Kidney epithelial cell (primary cell): ENCODE measurements at regions not wholly inside any gene's neighbourhood (a gene's known extent, or its start where the extent isn't known, plus 50 kb on each side); places are given as distances from the start of the nearest gene placed in this dataset.

Experiments
- DNase-seq: peaks from one replicate; pipeline ENCODE4 v3.0.0-alpha.2; 2010; ENCODE audit warnings: low read depth
- H3K27me3 ChIP-seq: 2 replicates; pipeline ENCODE4 v1.6.0; 2011; ENCODE audit warnings: low read length; ENCODE audit not compliant: control insufficient read depth, insufficient read depth
- H3K36me3 ChIP-seq: 2 replicates; pipeline ENCODE4 v1.5.1; 2011; ENCODE audit warnings: low read length; ENCODE audit not compliant: control insufficient read depth, insufficient read depth
- H3K4me3 ChIP-seq: 2 replicates; pipeline ENCODE4 v1.5.1; 2011; ENCODE audit warnings: low read depth, mild to moderate bottlenecking, control low read depth, low read length
- CTCF ChIP-seq: IDR thresholded peaks from 2 replicates; pipeline ENCODE4 v1.5.1; 2011; ENCODE audit warnings: mild to moderate bottlenecking, moderate library complexity, low read length, control low read depth, inconsistent platforms; ENCODE audit not compliant: insufficient read depth, poor library complexity, severe bottlenecking

- H3K4me3 ChIP-seq: no peak overlapping the region
- no peak for TF ChIP-seq CTCF
- no peaks in the 10 kb centered on the region for H3K27me3 ChIP-seq
- no peak for DNase-seq
- no peaks in the 10 kb centered on the region for H3K36me3 ChIP-seq
Measured at GRCh38 chr2:6498841-6499240, 366.9 kb downstream of the CMPK2 start.

GRCh38 chr2:6499691-6500090 is 366.0 kb downstream of the CMPK2 start:
- DNase-seq: no peak
- no peaks in the 10 kb centered on the region for H3K27me3 ChIP-seq
- H3K36me3 ChIP-seq: no peaks in the 10 kb centered on the region
- no peak overlapping the region for H3K4me3 ChIP-seq
- TF ChIP-seq CTCF: no peak

- peak; percentile 67 for DNase-seq
- H3K4me3 ChIP-seq: no peak overlapping the region
- no peaks in the 10 kb centered on the region for H3K27me3 ChIP-seq
- no peak for TF ChIP-seq CTCF
- H3K36me3 ChIP-seq: no peaks in the 10 kb centered on the region
Measured at GRCh38 chr2:6506361-6506794, 359.3 kb downstream of the CMPK2 start.

GRCh38 chr2:6506859-6507258 is 358.8 kb downstream of the CMPK2 start:
- H3K4me3 ChIP-seq: no peak overlapping the region
- no peaks in the 10 kb centered on the region for H3K36me3 ChIP-seq
- no peak for DNase-seq
- H3K27me3 ChIP-seq: no peaks in the 10 kb centered on the region
- no peak for TF ChIP-seq CTCF

- Histone ChIP-seq H3K4me3 (no peak overlapping the region), H3K27me3 (no peaks in the 10 kb centered on the region), H3K36me3 (no peaks in the 10 kb centered on the region)
- no peak for DNase-seq
- TF ChIP-seq CTCF: no peak
Measured at GRCh38 chr2:6510532-6510931, 355.2 kb downstream of the CMPK2 start.

GRCh38 chr2:6512589-6512988 is 353.1 kb downstream of the CMPK2 start:
- Histone ChIP-seq H3K36me3 (no peaks in the 10 kb centered on the region), H3K27me3 (no peaks in the 10 kb centered on the region), H3K4me3 (no peak overlapping the region)
- no peak for TF ChIP-seq CTCF
- DNase-seq: no peak
